OCI-LY7 (cell line): ENCODE measurements at regions not wholly inside any gene's neighbourhood (a gene's known extent, or its start where the extent isn't known, plus 50 kb on each side); places are given as distances from the start of the nearest gene placed in this dataset.

ENCODE experiments used
- BruUV-seq: library from RNA; stranded (reverse); fragments of 400-500 nt; replicated peaks from 2 replicates; lab custom pipeline; 2021; lab: Mats Ljungman, UMichigan
- CTCF ChIA-PET: fragments of 300-600 bp; sonication (Branson Sonifier 250); formaldehyde crosslinking; loops from one replicate; lab custom pipeline; 2022; ENCODE audit warnings: antibody characterized with exemption; ENCODE audit not compliant: unreplicated experiment; lab: Charles Lee
- POLR2A ChIA-PET: fragments of 300-600 bp; sonication (Branson Sonifier 250); formaldehyde crosslinking; loops from one replicate; lab custom pipeline; 2022; ENCODE audit warnings: antibody characterized with exemption; lab: Charles Lee
- DNase-seq: peaks from one replicate; pipeline ENCODE4 v3.0.0-alpha.2; 2015; ENCODE audit warnings: low spot score
- H2AFZ ChIP-seq: fragments of 200-600 bp; sonication (generic), shearing (Covaris generic); 2 replicates; pipeline ENCODE4 v1.6.1; 2014; ENCODE audit warnings: mild to moderate bottlenecking, antibody characterized with exemption, low read length, moderate library complexity
- H3K27ac ChIP-seq: fragments of 200-600 bp; sonication (generic); 2 replicates; pipeline ENCODE4 v1.5.1; 2014; ENCODE audit warnings: mixed run types, low read depth, mild to moderate bottlenecking, moderate library complexity, low read length, inconsistent platforms; ENCODE audit not compliant: poor library complexity, severe bottlenecking
- H3K36me3 ChIP-seq: fragments of 200-600 bp; sonication (generic); 2 replicates; pipeline ENCODE4 v1.6.1; 2014; ENCODE audit warnings: mild to moderate bottlenecking, antibody characterized with exemption, low read length, moderate library complexity, mixed read lengths; ENCODE audit not compliant: insufficient read depth
- H3K4me1 ChIP-seq: fragments of 200-600 bp; sonication (generic); 2 replicates; pipeline ENCODE4 v1.5.1; 2014; ENCODE audit warnings: mild to moderate bottlenecking, low read length; ENCODE audit not compliant: insufficient read depth, poor library complexity, severe bottlenecking
- H3K4me2 ChIP-seq: fragments of 200-600 bp; sonication (generic); 2 replicates; pipeline ENCODE4 v1.6.1; 2014; ENCODE audit warnings: mild to moderate bottlenecking, low read length
- H3K4me3 ChIP-seq: fragments of 200-600 bp; sonication (generic); 2 replicates; pipeline ENCODE4 v1.5.1; 2014; ENCODE audit warnings: mild to moderate bottlenecking, low read depth, low read length; ENCODE audit not compliant: poor library complexity, severe bottlenecking
- H3K79me2 ChIP-seq: fragments of 200-600 bp; sonication (generic); 2 replicates; pipeline ENCODE4 v1.6.1; 2016; ENCODE audit warnings: low read depth, mild to moderate bottlenecking, low read length, moderate library complexity, mixed read lengths; ENCODE audit not compliant: insufficient read depth
- H3K9me2 ChIP-seq: fragments of 200-600 bp; sonication (generic); 2 replicates; pipeline ENCODE4 v1.6.1; 2016; ENCODE audit warnings: mild to moderate bottlenecking, low read length, mixed read lengths; ENCODE audit not compliant: insufficient read depth
- H3K9me3 ChIP-seq: fragments of 200-600 bp; sonication (generic); 2 replicates; pipeline ENCODE4 v1.6.1; 2014; ENCODE audit warnings: mild to moderate bottlenecking, mixed run types, low read length, mixed read lengths
- H4K20me1 ChIP-seq: fragments of 200-600 bp; sonication (generic); 2 replicates; pipeline ENCODE4 v1.6.1; 2014; ENCODE audit warnings: mild to moderate bottlenecking, antibody characterized with exemption, low read length, moderate library complexity, mixed read lengths; ENCODE audit not compliant: insufficient read depth
- EZH2phosphoT487 ChIP-seq: fragments of 200-600 bp; sonication (generic); IDR thresholded peaks from 2 replicates; pipeline ENCODE4 v1.6.1; 2018; ENCODE audit warnings: low read depth, borderline replicate concordance, mild to moderate bottlenecking, mixed run types, antibody characterized with exemption, low read length, moderate library complexity, mixed read lengths
- intact Hi-C: fragments of 100-400 bp; cut with micrococcal nuclease; formaldehyde crosslinking; loops from one replicate; pipeline ENCODE4 v1.10.0; 2022; ENCODE audit not compliant: unreplicated experiment
- TF ChIP-seq, protein P1 (sequence below): fragments of 200-600 bp; sonication (generic); conservative IDR thresholded peaks from 2 replicates; pipeline ENCODE4 v1.5.1; 2014; ENCODE audit warnings: mild to moderate bottlenecking, antibody characterized with exemption, low read length, moderate library complexity, mixed read lengths

DNA sequence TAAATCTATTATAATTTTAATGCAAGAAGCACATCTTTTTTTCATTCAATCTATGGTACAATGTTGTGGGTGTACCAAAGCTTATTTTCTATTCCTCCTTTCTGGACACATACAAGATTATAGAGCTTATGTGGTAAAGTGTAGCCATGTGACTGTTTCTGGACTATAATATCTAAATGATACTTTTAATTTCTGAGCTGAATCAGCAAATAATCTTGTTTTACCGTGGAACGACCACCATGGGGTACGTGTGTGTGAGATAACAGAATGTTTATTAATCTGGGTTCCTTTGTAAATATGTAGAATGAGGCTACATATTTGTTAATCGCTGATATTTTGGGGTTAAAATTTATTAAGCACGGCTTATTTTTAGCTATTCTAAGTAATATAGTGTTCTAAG lies 111.5 kb upstream of the EYS start:
- POLR2A ChIA-PET, result no interaction called here

DNA sequence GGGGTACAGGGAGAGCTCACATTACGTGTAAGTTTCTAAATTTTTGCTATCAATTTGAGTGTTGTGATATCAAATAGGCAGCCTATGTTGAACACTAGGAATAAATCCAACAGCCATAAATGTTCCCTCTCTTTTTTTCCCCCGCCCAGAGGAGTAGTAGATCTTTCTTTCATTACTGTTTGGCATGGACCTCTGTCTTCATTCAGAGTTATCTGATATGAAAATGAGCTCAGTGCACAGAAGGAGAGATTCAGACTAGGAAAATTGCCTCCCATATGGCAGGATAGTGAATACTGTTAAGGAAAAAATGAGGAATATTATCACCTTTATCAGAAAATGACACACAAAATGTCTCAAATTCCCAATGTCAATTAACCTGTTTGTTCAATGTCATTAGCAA lies 110.0 kb upstream of the EYS start:
- H4K20me1 ChIP-seq, result no peaks in the 10 kb centered on the region
- no TSS peak for BruUV-seq
- H3K4me3 ChIP-seq, result no peak overlapping the region
- H3K27ac ChIP-seq, result no peak overlapping the region
- H3K9me2 ChIP-seq, result no peaks in the 10 kb centered on the region
- H3K4me2 ChIP-seq, result no peak overlapping the region
- intact Hi-C loops, result no loop called here
- ChIA-PET POLR2A (no interaction called here), CTCF (no interaction called here)
- no peaks in the 10 kb centered on the region for H3K4me1 ChIP-seq
- DNase-seq, result no peak
- no peaks in the 10 kb centered on the region for H3K9me3 ChIP-seq
- no peaks in the 10 kb centered on the region for H3K36me3 ChIP-seq
- TF ChIP-seq, protein P1, sequence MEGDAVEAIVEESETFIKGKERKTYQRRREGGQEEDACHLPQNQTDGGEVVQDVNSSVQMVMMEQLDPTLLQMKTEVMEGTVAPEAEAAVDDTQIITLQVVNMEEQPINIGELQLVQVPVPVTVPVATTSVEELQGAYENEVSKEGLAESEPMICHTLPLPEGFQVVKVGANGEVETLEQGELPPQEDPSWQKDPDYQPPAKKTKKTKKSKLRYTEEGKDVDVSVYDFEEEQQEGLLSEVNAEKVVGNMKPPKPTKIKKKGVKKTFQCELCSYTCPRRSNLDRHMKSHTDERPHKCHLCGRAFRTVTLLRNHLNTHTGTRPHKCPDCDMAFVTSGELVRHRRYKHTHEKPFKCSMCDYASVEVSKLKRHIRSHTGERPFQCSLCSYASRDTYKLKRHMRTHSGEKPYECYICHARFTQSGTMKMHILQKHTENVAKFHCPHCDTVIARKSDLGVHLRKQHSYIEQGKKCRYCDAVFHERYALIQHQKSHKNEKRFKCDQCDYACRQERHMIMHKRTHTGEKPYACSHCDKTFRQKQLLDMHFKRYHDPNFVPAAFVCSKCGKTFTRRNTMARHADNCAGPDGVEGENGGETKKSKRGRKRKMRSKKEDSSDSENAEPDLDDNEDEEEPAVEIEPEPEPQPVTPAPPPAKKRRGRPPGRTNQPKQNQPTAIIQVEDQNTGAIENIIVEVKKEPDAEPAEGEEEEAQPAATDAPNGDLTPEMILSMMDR, result no peak
- TF ChIP-seq EZH2phosphoT487, result no peak
- H3K79me2 ChIP-seq, result no peaks in the 10 kb centered on the region
- H2AFZ ChIP-seq, result no peak overlapping the region

More for the DNA sequence above, 111.5 kb upstream of the EYS start:
- Histone ChIP-seq H4K20me1 (no peaks in the 10 kb centered on the region), H3K79me2 (no peaks in the 10 kb centered on the region), H2AFZ (no peak overlapping the region), H3K36me3 (no peaks in the 10 kb centered on the region), H3K9me3 (no peaks in the 10 kb centered on the region), H3K4me3 (no peak overlapping the region), H3K9me2 (no peaks in the 10 kb centered on the region), H3K27ac (no peak overlapping the region), H3K4me2 (no peak overlapping the region), H3K4me1 (no peaks in the 10 kb centered on the region)
- CTCF ChIA-PET, result no interaction called here
- TF ChIP-seq EZH2phosphoT487, result no peak
- TF ChIP-seq, protein P1, result no peak
- DNase-seq, result no peak
- BruUV-seq, result no TSS peak
- intact Hi-C loops, result no loop called here

DNA sequence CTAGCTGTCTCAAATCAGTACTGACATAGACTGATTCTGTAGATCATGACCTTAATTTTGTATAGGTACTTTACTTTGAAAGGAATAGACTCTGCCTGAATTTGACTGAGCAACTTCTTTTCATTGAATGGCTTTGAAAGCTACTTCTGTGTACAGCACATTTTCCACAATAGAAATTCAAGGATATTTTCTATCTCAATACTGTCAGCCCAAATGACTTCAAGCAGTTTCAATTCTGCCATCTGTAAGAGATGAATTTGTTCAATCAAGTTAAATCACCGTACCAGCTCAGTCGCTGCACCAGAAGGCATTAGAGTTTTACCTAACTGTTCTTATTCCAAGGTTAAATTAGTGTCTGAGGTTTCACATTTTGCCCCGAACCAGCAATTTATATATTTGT lies 107.0 kb upstream of the EYS start:
- no TSS peak for BruUV-seq
- ChIA-PET POLR2A (interaction anchor here (0.8 kb wide), 1 partner anchor 12 kb away, joined by 3 read pairs; no protein-coding TSS in a partner anchor), CTCF (no interaction called here)
- Histone ChIP-seq H3K79me2 (no peaks in the 10 kb centered on the region), H4K20me1 (no peaks in the 10 kb centered on the region), H3K27ac (no peak overlapping the region), H3K4me1 (no peaks in the 10 kb centered on the region), H2AFZ (no peak overlapping the region), H3K9me3 (no peaks in the 10 kb centered on the region), H3K9me2 (no peaks in the 10 kb centered on the region), H3K36me3 (no peaks in the 10 kb centered on the region), H3K4me2 (no peak overlapping the region), H3K4me3 (no peak overlapping the region)
- TF ChIP-seq EZH2phosphoT487, result no peak
- TF ChIP-seq, protein P1, result no peak
- no peak for DNase-seq
- intact Hi-C loops, result no loop called here
